Fibroblast of lung (primary cell): ENCODE measurements at regions not wholly inside any gene's neighbourhood (a gene's known extent, or its start where the extent isn't known, plus 50 kb on each side); places are given as distances from the start of the nearest gene placed in this dataset.

Experiments
- CTCF ChIP-seq, 2 donors: IDR thresholded peaks in 1 of 2; conservative IDR thresholded peaks in 1 of 2; 1 replicate in 1 of 2; 2 replicates in 1 of 2; pipeline ENCODE4 v1.5.1; 2011 to 2012; ENCODE audit warnings: low read length in 2 of 2, control low read depth in 1 of 2, inconsistent platforms in 1 of 2, low read depth in 1 of 2, mild to moderate bottlenecking in 1 of 2
- EZH2 ChIP-seq: IDR thresholded peaks from 2 replicates; pipeline ENCODE4 v1.5.1; 2012; ENCODE audit warnings: low read length, control low read depth, mild to moderate bottlenecking; ENCODE audit errors: missing control alignments

GRCh38 chr2:173782681-173783080, 182.5 kb downstream of the SP3 start:
- TF ChIP-seq CTCF (conservative IDR thresholded peaks at IDR 0.05 in 1 of 2, IDR thresholded peaks at IDR 0.05 in 1 of 2; ENCODE audit: low read depth in 1 of 2, low read length in 2 of 2) (no peak), EZH2 (no peak)
